ENCODE measurements at regions not wholly inside any gene's neighbourhood (a gene's known extent, or its start where the extent isn't known, plus 50 kb on each side); places are given as distances from the start of the nearest gene placed in this dataset.

GRCh38 chr1:199132006-199132405, 493.2 kb downstream of the PTPRC start:
- TF ChIP-seq CTCF (IDR thresholded peaks at IDR 0.05) (no peak), POLR2A (IDR thresholded peaks at IDR 0.05) (no peak), EP300 (IDR thresholded peaks at IDR 0.05) (no peak)

All from sigmoid colon (tissue), 4 donors.